22Rv1 (cell line): ENCODE measurements at regions not wholly inside any gene's neighbourhood (a gene's known extent, or its start where the extent isn't known, plus 50 kb on each side); places are given as distances from the start of the nearest gene placed in this dataset.

ENCODE experiments used
- H3K27ac ChIP-seq: fragments of 450-650 bp; 2 replicates; pipeline ENCODE4 v1.5.1; 2017
- CTCF ChIP-seq: fragments of 450-650 bp; IDR thresholded peaks from 2 replicates; pipeline ENCODE4 v1.5.1; 2017; ENCODE audit warnings: mild to moderate bottlenecking
- ZFX ChIP-seq: fragments of 450-650 bp; IDR thresholded peaks from 2 replicates; pipeline ENCODE4 v1.6.1; 2017; ENCODE audit warnings: antibody characterized with exemption, borderline replicate concordance

DNA sequence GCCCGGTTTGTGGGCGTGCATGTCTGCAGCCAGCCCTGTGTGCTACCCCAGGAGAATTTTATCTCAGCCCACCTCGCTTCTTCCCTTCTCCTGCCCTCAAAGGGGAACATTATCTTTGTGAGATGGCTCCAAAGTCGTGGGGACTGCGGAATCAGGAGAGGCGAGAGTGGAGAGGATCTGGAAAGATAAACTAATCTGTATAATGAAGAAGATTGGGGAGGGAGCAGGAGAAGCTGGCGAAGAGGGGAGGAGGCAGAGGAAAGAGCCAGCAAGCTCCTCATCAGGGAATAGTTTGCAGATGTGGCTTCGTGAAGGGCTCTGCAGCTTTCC is 310.3 kb downstream of the MATN1 start:
- H3K27ac ChIP-seq = no peak overlapping the region
- TF ChIP-seq CTCF (no peak), ZFX (no peak)

GRCh38 chr1:30412241-30413110 is 310.9 kb downstream of the MATN1 start:
- TF ChIP-seq CTCF (no peak), ZFX (no peak)
- H3K27ac ChIP-seq = no peak overlapping the region

GRCh38 chr1:30411206-30411605 is 312.2 kb downstream of the MATN1 start:
- TF ChIP-seq CTCF (no peak), ZFX (no peak)
- H3K27ac ChIP-seq = no peak overlapping the region

DNA sequence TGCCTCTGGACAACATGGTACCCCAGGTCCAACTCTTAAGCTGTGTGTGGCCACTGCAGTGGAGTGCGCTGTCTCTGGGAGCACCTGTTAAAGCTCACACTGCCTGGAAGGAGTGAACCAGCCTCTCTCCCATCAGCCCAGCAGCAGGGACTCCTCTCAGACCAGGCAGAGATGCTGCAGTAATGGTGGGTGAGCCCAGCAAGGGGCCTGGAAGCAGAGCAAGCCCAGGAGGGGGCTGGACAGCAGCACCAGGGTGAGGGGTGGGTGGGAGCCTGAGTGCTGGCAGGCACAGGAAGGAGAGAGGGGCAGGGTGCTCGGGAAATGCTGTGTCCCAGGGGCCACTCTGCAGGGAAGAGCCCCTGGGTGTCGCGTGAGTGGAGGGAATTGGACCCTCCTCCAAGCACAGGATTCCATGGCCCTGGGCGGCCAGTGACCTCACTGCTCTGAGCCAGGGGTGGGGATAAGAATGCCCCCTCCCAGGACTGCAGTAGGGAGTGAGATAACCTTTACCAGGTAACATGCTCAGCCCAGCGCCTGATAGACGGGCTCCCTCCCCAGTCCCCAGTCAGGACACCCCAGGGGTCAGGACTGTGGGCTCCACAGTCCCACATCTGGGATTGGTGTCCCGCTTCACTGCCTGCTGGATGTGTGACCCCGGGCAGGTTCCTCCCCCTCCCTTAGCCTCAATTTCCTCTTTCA is 313.1 kb downstream of the MATN1 start:
- TF ChIP-seq CTCF (no peak), ZFX (no peak)
- no peak overlapping the region for H3K27ac ChIP-seq

DNA sequence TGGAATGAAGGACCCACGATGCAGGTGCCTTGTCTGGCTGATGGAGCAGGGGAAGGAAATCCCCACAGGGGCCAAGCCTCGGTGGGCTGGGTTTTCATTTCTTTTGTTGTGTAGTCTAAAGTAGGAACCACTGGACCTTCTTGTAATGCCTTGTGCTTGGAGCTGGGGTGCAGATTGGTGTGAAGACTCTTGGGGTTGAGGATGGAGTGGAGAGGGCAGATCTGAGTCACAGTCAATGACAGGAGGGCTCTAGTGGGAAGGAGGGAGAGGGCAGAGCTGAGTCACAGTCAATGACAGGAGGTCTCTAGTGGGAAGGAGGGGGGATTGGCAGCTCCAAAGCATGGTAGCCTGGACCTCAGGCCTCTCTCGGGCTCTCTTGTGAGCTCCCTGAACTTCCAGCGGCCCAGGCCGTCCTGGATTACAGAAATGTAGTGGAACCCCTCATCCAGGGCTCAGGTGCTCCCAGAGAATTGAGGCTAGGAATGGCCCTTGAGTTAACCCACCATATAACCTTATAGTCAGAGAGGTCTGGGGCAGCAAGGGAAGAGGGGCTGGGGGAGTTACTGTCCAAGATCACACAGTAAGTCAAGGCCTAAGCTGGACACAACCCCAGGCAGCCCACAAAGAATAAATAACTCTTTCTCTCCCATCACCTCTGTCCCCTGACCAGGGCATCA is 313.8 kb downstream of the MATN1 start:
- no peak overlapping the region for H3K27ac ChIP-seq
- no peak for TF ChIP-seq CTCF

DNA sequence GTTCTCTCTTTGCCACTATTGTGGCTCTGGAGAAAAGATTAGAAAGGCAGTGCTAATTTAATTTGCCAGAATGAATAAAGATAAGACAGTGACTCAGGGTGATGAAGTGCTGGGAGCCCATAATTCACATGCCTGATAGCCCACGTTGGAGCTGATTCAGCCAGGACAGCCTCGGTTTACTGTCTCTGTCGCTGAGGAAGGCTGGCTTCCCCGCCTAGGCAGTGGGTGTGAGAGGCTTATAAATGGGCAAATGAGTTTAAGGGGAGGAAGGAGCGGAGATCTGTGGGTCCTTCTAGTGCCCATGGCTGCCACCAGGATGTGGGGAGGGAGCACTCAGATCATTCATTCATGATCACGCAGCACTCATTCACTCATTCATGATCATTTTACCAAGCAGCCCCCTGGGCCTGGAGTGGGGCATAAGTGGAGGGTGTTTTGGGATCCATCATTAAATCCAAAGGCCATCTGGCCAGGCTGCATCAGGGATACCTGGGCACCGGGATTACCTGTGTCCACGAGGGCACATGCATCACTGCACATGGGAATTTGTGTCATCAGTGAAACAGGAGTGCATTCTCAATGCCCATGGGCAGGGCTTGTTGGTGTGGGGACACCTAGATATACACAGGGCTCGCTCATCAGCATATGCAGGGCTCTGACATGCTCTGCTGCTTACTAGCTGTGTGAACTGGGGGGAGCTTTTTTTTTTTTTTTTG is 315.4 kb downstream of the MATN1 start:
- no peak overlapping the region for H3K27ac ChIP-seq

More for the DNA sequence above, 315.4 kb downstream of the MATN1 start:
- TF ChIP-seq ZFX (no peak), CTCF (no peak)
